ENCODE measurements at regions not wholly inside any gene's neighbourhood (a gene's known extent, or its start where the extent isn't known, plus 50 kb on each side); places are given as distances from the start of the nearest gene placed in this dataset.

DNA sequence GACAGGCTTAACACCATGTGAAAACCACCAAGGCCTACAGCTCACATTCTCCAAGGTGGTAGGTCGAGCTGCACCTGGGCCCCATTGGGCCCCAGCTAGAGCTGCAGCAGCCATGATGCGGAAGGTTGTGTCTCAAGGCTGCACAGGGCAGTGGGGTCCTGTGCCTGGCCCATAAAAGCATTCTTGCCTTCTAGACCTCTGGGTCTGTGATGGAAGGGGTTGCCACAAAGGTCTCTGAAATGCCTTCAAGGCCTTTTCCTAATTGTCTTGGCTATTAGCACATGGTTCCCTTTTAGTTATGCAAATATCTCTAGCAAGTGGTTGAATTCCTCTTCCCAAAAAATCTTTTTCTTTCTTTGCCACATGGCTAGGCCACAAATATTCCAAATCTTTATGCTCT, 52.5 kb upstream of the C11orf58 start:
- Histone ChIP-seq H3K9me3 (no peaks in the 10 kb centered on the region), H3K27ac (no peak overlapping the region), H3K27me3 (no peaks in the 10 kb centered on the region), H3K4me1 (no peaks in the 10 kb centered on the region), H3K4me3 (no peak overlapping the region), H3K36me3 (no peaks in the 10 kb centered on the region)
- DNase-seq: peak in 1 of 2 donors; percentile 9
- TF ChIP-seq EP300 (IDR thresholded peaks at IDR 0.05) (no peak), POLR2AphosphoS5 (IDR thresholded peaks at IDR 0.05) (no peak)
- TF ChIP-seq, protein P1, sequence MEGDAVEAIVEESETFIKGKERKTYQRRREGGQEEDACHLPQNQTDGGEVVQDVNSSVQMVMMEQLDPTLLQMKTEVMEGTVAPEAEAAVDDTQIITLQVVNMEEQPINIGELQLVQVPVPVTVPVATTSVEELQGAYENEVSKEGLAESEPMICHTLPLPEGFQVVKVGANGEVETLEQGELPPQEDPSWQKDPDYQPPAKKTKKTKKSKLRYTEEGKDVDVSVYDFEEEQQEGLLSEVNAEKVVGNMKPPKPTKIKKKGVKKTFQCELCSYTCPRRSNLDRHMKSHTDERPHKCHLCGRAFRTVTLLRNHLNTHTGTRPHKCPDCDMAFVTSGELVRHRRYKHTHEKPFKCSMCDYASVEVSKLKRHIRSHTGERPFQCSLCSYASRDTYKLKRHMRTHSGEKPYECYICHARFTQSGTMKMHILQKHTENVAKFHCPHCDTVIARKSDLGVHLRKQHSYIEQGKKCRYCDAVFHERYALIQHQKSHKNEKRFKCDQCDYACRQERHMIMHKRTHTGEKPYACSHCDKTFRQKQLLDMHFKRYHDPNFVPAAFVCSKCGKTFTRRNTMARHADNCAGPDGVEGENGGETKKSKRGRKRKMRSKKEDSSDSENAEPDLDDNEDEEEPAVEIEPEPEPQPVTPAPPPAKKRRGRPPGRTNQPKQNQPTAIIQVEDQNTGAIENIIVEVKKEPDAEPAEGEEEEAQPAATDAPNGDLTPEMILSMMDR (IDR thresholded peaks at IDR 0.05): no peak
- WGBS, 2 donors: 80% methylated on average over 2 of the region's 2 CpGs; no CpG with 5 or more reads in 1 of the 2 donors
- ATAC-seq (ENCODE audit: low FRiP score in 2 of 2): peak in 1 of 2 donors; percentile 23

DNA sequence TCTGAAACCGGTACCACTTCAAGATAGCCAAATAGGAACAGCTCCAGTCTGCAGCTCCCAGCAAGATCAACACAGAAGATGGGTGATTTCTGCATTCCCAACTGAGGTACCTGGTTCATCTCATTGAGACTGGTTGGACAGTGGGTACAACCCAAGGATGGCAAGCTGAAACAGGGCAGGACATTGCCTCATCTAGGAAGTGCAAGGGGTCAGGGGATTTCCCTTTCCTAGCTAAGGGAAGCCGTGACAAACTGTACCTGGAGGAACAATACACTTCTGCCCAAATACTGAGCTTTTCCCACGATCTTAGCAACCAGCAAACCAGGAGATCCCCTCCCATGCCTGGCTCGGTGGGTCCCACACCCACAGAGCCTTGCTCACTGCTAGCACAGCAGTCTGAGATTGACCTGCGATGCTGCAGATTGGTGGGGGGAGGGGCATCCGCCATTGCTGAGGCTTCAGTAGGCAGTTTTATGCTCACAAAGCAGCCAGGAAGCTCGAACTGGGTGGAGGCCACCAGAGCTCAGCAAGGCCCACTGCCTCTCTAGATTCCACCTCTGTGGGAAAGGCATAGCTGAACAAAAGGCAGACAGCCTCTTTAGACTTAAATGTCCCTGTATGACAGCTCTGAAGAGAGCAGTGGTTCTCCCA, 59.9 kb upstream of the C11orf58 start:
- no peak for ATAC-seq (ENCODE audit: low FRiP score in 2 of 2)
- TF ChIP-seq, protein P1 (IDR thresholded peaks at IDR 0.05): no peak
- TF ChIP-seq EP300 (IDR thresholded peaks at IDR 0.05) (no peak), POLR2AphosphoS5 (IDR thresholded peaks at IDR 0.05) (no peak), POLR2A (IDR thresholded peaks at IDR 0.05) (no peak)
- Histone ChIP-seq H3K36me3 (no peaks in the 10 kb centered on the region), H3K27ac (no peak overlapping the region), H3K4me1 (no peaks in the 10 kb centered on the region), H3K27me3 (no peaks in the 10 kb centered on the region), H3K9me3 (no peaks in the 10 kb centered on the region), H3K4me3 (no peak overlapping the region)
- WGBS, 2 donors: 70 to 93% methylated on average over 1 to 7 of the region's 7 CpGs
- DNase-seq: no peak

DNA sequence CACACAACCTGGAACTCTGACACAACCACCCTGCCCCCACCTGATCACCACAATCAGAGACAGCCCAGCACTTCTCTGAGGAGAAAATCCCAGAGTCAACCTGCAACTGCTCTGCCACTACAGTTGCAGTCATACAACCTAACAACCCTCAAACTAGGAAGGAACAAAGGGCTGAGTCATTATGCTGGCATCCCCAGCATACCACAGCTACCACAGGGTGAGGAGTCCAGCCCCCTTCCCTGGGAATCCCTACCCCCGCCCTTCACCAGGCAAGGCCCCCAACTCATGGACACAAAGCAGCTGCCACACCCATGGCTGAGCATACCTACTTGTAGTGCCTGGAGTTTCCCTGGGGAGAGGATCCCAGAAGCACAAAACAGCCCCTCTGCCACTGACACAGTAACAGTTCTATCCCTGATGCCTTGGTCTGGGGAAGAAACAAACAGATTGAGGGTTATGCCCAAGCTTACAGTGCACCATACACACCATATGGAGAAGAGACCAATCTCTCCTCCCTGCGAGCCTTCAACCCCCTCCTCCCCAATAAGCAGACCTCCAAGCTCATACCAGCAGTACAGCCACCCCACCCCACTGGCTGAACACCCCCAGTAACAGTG, 68.5 kb upstream of the C11orf58 start:
- TF ChIP-seq, protein P1 (IDR thresholded peaks at IDR 0.05): no peak
- TF ChIP-seq POLR2A (IDR thresholded peaks at IDR 0.05) (no peak), EP300 (IDR thresholded peaks at IDR 0.05) (no peak), POLR2AphosphoS5 (IDR thresholded peaks at IDR 0.05) (no peak)
- DNase-seq (no peak), ATAC-seq (ENCODE audit: low FRiP score in 2 of 2) (peak in 1 of 2 donors; percentile 43)
- Histone ChIP-seq H3K36me3 (no peaks in the 10 kb centered on the region), H3K4me1 (no peaks in the 10 kb centered on the region), H3K4me3 (no peak overlapping the region), H3K9me3 (peaks cover 0 to 5% (median 0%) of the 10 kb centered on the region in 4 donors), H3K27ac (no peak overlapping the region), H3K27me3 (no peaks in the 10 kb centered on the region)
- 80 to 85% methylated on average over 2 of the region's 2 CpGs for WGBS, 2 donors

DNA sequence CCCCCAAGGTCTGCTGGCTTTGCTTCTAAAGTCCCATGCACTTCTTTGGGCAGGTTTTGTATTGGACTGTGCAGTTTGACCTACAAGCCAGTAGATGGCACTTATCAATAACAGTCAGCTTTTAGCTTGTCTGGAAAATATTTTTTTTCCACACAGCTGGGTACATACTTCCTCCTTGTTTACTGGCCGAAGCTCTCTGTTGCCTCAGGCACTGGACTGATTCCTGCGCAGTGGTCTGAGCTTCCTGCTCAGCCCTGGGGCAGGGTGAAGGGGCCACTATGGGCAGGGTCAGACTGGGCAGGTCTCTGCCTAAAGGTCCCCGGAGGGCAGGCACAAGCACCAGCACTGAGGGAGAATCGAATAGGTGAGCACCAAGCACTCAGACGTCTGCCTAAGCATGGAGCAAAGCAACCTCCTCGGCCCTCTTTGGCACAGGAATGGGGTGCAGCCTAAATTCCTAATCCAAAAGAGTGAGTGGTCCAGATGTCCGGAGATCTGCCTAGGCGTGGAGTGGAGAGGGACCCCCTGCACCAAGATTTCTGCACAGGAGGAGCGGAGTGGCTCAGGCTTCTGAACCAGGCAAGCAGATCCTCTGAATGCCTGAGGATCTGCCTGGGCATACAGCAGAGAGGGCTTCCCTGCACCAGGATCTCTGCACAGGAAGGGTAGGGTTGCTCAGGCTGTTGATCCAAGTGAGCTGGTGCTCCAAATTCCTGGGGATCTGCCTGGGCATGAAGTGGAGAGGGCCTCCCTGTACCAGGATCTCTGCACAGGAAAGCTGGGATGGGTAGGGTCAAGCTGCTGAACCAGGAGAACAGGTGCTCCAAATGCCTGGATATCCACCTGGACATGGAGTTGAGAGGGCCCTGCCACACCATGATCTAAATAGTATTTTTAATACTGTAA, 105.9 kb upstream of the C11orf58 start:
- Histone ChIP-seq H3K27ac (no peak overlapping the region), H3K4me3 (no peak overlapping the region), H3K36me3 (no peaks in the 10 kb centered on the region), H3K27me3 (no peaks in the 10 kb centered on the region), H3K4me1 (no peaks in the 10 kb centered on the region), H3K9me3 (peaks cover 0 to 8% (median 2%) of the 10 kb centered on the region in 4 donors)
- TF ChIP-seq EP300 (IDR thresholded peaks at IDR 0.05) (no peak), POLR2A (IDR thresholded peaks at IDR 0.05) (no peak), POLR2AphosphoS5 (IDR thresholded peaks at IDR 0.05) (no peak)
- TF ChIP-seq, protein P1 (IDR thresholded peaks at IDR 0.05): no peak
- DNase-seq (no peak), ATAC-seq (ENCODE audit: low FRiP score in 2 of 2) (peak in 1 of 2 donors; percentile 46)
- WGBS, 2 donors: 80 to 87% methylated on average over 9 of the region's 9 CpGs
